NCI-H748 (cell line): ENCODE measurements at regions not wholly inside any gene's neighbourhood (a gene's known extent, or its start where the extent isn't known, plus 50 kb on each side); places are given as distances from the start of the nearest gene placed in this dataset.

ENCODE experiments used
- DNase-seq: peaks from one replicate; lab custom pipeline; 2025; ENCODE audit not compliant: unreplicated experiment; lab: John Stamatoyannopoulos, UW

DNA sequence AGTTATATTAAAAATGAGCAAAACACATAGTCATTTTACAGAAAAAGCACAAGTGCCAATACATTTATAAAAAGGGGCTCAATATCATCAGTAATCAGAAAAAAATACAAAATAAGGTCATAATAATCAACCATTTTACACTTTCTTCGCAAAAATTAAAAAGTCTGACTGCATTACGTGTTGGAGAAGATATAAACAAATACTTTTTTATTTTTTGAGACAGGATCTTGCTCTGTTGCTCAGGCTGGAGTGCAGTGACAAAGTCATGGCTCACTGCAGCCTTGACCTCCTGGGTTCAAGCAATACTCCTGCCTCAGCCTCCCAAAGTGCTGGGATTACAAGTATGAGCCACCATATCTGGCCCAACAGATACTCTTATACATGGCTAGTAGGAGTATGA is 181.5 kb upstream of the DIO3 start:
- DNase-seq: no peak

DNA sequence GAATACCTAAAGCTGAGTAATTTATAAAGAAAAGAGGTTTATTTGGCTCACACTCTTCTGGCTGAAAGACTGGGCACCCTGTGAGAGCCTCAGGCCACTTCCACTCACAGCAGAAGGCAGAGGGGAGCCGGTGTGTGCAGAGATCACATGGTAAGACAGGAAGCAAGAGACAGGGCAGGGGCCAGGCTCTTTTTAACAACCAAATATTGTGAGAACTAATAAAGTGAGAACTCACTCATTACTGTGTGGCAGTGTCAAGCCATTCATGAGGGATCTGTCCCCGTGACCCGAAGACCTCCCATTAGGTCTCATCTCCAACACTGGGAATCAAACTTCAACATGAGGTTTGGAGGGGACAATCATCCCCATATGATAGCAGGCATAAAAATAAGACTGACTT is 180.8 kb upstream of the DIO3 start:
- no peak for DNase-seq

DNA sequence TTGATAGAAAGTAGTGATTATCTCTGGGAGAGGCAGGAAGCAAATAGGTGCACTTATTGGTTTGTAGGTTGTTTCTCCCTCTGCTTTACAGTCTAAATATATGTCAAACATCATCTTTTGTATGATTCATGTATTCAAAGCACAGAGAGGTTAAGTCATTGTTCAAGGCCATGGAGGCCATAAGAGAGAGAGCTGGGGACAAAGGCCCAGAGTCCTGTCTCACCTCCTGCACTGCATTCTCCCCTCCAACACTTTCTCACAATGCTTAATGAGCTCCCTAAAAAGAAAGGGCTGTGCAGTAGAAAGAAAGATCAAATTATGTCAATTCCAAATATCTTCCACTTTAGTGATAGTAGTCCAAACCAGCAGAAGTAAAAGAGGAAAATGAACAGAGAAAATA is 180.4 kb upstream of the DIO3 start:
- no peak for DNase-seq

DNA sequence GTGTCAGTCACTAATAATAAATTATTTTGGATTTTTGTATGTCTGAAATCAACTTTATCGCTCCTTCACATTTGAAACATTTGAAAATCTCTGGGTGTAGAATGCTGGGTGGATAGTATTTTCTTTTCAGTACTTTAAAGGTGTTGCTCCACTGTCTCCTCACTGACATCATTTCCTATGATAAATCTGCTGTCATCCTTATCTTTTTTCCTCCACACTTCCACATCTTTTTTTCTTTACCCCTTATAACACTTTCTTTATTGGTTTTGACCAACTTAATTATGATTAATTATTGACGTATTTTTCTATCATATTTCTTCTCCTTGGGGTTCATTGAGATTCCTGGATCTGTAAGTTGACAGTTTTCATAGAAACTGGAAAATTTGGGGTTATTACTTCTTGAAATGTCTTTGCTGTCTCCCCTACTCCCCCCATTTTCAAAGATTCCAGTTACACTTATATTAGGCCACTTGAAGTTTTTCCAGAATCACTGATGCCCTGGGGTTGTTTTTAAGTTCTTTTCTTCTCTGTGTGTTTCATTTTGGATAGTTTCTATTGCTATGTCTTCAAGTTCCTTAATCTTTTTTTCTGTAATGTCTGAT is 177.5 kb upstream of the DIO3 start:
- no peak for DNase-seq

DNA sequence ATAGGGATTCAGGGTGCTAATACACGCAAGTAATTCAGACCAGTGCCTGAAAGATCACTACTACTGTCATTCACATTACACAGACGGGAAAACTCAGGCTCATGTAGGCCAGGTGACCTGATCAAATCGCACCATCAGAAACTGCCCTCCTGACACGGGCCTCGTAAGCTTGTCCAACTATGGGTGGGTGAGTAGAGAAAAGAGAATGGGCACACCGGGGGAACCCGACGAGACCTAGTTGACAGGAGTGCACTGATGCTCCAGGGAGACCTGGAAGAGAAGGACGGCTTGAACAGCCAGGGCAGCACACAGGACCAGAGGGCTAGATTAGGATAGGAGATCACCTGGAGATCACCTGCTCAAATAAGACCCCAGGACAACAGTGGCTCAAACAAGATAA is 166.9 kb upstream of the DIO3 start:
- DNase-seq: no peak

DNA sequence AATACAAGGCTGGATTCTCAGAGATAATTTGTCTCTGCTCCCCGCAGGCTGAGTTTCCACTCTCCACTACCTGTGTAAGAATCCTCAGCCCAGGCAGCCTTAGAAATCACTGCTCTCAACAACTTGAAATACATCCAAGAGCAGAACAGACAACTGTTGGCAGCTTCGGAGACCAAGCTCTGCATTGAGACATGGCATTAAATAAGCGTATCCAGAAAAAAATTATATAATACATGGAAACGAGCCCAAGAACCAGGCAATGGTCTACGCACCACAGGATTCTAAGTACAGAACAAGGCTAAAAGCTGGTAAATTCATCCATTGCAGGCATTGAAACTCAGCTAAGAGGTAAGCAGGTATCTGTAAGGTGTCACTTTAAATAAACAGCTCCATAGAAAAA is 165.5 kb upstream of the DIO3 start:
- DNase-seq: no peak

DNA sequence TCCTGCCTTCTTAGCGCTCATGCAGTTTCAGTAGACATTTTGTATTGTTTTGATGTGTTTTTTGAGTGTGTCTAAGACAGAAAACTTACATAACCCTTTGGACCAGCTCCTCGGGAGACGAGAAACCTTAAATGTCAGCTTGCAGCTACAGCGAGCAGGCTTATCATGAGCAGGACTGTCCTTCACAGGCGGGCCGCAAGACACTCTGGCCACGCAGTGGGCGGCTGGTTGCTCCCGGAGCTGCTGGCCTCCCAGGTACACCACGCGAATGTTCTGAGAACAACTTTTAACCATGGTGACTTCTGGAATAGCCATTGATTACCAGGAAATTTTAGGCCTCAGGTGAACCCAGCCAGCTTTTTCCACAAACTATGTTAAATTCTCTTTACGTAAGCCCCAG is 164.1 kb upstream of the DIO3 start:
- no peak for DNase-seq

DNA sequence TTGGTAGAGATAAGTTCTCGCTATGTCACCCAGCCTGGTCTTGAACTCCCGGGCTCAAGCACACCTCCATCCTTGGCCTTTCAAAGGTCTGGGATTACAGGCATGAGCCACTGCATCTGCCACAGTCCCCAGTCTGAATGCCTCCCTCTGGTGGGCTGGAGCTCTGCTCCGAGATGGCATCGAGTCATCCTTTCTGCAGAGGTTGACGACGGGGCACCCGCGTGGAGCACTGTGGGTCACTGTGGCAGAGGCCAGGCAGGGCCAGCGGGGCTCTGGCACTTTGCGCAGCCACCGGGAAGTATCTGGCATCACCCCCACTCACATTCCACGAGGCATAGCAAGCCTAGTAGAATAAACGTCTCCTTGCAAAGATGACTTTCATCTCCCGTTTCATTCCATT is 163.3 kb upstream of the DIO3 start:
- DNase-seq: no peak

DNA sequence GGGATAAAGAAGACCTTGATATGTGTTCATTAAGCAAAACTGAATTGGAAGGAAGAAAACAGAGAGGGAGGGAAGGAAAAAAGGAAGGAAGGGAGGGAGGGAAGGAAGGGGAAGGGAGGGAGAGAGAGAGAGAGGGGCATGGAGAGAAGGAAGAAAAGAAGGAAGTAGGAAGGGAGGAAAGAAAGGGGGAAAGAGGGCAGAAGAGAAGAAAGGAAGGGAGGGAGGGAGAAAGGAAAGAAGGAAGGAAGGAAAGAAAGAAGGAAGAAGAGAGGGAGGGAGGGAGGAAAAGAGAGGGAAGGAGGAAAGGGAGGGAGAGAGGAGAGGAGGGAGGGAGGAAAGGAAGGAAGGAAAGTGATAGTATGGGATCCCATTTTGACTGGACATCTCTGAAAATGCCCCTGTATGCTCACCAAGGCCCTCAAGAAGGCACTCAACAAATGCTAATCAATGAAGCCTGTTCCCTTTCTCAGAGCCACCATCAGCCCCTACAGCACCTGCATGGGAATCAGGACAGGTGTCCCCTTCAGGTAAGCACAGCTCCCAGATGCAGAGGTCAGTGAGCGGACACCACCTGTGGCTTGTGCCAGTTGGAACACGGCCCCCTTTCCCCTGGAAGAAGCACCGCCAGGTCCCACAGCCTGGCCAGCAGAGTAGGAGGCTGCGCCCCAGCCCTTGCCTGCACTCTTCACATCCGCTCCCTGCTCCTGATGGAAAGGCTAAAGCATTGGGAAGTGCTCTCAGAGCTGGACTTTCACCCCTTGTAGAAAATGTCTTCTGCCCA is 161.4 kb upstream of the DIO3 start:
- peak; percentile 72 for DNase-seq

DNA sequence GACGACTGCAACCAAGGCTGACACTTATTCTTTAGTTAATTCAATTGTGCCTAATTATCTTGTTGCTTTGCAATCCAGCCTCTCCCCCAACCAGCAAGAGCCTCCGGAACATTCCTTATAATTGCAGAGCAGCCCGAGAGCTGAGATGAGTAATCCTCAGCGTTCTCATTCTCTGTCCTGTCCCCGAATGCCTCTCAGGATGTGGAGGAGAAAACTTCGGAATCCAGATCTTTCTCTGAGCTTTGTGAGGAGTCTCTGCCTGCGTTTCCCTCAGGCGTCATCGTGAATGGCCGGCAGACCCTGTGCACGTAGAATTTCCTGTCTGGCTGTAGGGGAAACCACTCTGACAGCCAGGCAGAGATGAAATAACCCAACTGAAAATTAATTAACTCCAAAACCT is 160.5 kb upstream of the DIO3 start:
- peak; percentile 44 for DNase-seq

DNA sequence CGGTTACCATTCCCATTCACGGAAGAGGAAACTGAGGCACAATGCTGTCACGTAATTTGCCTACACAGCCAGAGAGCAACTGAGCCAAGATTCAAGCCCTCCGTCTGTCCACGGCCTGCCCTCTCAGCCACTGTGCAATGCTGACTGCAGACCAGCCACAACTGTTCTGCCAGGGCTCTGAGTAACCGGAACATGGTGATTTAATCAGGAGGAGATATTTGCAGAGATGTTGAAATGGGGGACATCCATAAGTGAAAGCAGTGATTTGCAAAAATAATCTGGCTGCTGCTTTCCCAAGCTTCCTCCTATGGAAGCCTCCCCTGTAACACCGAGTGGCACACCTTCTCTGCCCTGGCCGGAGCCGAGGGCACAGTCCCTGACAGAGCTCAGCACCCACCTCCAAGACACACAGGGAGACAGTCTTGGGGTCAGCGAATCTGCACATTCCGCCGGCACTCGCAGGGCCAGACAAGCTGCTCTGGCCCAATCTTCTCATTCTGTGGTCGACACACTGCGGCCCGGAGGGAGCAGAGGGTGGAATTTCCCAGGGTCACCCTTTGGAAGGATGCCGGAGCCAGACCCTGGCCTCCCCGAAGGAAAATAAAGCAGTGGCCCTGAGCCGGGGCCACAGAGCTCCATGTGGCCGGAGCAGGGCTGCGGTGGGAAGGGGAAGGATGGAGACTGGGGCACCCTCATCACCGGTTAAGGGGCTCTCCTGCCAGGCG is 158.2 kb upstream of the DIO3 start:
- no peak for DNase-seq

DNA sequence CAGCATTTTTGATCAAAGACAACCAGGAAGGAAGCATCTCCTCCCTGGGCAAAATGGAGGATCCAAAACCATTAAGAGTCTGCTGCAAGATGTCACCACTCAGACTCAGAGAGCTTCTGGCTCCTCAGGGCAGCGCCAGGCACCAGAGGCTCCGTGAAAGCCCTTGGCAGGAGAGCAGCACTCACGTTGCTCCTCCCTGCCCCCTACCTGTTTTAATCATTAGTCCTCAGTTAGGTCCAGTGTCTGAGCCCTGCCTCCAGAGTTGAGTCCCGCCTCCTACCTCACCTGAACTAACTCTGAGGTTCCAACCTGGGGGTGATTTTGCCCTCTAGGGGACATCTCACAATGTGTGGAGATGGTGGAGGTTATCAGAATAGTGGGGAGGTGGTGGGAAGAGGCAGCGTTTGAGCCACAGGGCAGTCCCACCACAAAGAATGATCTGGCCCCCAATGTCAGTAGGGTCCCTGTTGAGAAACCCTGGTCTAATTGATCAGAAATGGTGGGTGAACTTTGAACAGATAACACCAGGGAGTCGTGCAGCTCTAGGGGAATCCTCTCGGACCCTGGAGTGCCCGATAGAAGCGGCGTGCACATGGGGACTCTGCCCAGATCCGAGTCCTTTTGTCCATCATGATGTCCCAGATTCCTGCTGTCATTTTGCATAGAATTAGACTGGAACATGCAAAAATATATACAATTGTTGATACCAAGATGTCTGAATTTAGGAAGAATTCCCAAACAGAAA is 156.7 kb upstream of the DIO3 start:
- DNase-seq: peak; percentile 24

DNA sequence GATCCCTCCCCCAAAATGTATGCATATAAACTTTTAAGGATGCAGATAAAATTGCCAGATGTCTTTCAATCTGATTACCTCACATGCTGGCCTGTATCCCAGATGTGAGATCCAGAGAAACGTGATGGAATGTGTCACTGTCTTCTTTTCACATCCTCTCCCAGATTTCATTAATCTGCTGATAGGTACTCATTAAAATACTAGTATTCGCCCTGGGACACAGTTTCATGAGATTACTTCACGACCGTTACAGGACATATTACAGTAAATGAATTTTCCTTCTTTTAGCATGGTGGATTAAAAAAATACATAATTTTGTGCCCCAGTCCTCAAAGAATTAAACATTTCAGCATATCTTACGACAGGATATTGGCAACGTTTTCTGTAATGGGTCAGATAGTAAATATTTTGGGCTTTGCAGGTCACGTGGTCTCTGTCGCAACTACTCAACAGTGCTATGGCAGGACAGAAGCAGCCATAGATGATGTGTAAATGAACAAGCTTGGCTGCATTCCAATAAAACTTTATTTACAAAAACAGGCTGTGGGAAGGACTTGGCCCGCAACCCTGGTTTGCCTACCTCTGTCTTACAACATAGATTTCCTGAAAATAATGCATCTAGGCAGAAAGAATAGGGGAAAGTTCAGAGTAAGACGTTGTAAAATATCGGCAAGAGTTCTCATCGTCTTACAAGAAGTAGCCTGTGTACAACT is 156.0 kb upstream of the DIO3 start:
- DNase-seq: no peak

DNA sequence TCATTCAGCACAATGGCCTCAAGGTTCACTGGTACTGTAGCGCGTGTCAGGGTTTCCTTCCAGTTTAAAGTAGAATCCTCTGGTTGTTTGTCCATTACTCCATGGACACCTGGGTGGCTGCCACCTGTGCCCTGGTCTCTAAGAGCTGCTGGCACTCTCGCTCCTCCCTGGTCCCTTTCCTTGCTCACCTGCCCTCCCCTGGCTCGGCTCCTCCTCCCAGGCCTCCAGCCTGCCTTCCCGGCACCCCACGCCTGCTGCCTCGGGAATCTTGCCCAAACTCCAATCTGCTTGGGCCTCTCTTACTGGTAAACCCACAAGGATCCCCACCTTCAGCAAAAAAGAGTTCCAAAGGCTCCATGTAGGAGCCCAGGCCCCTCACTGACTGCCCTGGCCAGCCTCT is 154.4 kb upstream of the DIO3 start:
- no peak for DNase-seq

DNA sequence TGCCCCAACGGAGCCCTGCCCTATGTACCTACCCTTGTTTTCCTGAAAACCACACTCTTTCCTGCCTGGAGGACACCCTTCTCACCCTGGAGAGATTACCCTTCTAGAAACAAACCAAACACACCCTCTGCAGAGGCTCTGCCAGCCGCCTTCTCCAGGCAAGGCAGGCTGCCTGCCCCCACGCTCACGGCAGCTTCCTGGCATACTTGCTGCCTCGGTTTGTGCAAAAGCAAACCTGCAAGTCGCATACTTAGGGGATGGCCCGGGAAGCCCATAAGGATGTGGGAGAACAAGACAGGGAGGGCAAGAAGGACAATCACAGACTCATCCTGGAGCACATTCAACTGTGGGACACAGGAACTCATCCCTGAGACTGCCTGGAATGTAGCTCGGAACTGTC is 154.0 kb upstream of the DIO3 start:
- DNase-seq: no peak

DNA sequence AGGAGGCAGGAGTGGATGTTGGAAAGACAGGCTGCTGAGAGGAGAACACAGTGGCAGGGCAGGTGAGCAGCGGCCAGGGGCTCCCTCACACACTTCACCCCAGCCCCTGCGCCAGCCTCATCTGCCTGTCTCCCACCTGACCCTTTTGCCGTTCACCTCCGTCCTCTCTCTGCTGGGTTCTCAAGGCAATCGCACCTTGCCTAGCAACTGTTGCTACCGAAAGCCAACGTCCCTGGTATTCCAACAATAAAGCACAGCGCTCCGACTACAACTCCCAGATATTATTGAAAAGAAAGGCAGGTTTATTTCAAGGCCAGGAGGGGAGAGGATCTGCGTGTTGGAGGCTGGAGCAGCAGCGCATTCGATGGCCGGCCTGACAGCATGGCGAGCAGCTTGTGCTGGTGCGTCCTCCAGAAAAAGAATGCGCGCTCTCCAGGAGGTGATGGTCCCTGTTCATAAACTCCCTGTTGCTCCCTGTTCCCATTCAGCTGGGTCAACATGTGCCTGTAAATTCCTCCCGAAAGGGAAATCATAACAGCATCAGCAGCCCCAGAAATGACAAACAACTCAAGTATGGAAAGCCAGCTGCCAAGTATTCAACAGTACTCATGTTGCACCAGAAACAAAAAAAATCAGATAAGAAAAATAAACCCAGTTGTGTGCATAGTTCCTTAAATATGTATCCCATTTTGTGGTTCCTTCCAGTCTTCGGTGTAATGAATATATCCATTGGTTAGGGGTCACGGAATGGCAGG is 153.0 kb upstream of the DIO3 start:
- DNase-seq: peak; percentile 92

DNA sequence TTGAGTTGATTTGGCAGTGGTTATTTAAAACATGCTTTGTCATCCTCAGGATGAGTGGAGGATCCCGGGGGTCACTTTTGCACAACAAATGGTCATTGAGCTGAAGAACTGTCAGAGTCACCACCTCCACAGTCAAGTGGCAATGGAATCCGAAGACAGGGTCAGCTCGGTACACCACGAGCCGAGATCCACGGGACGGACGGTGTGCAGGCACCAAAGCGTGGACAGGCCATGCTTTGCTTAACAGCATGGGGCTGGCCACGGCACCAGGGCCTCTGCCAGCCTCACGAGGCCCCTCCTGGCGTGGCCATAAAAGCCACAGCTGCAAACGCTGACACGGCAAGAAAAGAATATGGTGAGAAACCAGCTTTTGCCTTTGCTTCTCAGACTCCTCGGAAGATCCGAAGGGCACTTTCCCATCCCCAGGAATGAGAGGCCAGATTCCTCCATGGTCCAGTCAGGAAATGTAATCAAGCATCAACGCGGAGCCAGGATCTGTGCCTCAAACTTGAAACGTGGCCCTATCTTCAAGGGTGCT is 152.2 kb upstream of the DIO3 start:
- no peak for DNase-seq

DNA sequence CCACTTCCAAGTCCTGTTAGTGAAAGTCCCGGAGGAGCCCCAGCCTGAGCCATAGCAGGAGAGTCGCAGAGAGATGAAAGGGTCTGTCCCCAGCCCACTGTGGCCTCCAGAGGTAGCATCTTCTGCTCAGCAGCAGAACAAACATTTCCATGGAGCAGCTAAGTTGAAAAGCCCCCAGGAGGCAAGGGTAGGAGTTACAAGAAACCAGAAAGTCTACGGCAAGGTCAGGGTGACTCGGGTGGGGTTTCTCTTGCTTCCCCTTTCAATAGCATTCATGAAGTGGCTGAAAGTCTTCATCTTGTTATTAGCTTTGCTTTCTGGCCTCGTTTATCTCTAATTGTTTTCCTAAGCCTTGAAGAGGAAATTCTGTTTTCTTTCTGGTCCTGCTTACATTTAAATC is 151.2 kb upstream of the DIO3 start:
- DNase-seq: no peak

DNA sequence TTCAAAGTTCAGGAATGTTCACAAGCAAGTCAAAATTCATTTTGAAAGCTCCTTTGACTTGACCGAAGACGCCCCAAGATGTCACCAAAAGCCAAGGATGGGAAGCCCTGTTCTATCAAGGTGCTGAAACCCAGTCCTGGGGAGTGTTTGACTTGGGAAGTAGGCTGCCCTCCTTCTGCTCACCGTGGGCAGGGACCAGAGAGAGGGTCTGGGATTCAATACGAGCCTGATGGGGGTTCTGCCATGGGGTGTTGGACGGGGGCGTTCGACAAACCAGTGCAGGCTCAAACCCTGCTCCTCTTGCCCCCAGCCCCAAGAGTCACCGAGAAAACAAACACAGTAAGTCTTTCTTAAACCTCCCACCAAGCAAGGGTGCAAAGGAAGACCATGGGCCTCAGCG is 150.1 kb upstream of the DIO3 start:
- DNase-seq: no peak

DNA sequence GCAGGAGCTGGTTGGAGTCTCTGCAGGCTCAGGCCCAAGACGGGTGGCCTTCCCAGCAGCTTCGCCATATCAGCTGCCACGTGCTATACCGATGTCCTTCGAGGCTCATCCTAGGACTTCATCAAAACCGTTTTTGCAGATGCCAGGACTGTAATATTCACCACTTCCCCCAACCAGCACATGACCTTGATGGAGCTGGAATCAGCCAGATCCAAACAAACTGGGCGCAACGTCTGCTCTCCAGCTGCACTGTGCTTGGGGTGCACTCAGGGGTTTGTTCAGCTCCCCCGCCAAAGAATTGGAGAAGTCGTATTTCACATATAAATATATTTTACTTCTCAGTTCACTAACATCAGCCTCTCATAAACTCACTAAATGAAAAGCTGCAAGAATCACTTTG is 149.5 kb upstream of the DIO3 start:
- DNase-seq: no peak
